ENCODE measurements at regions not wholly inside any gene's neighbourhood (a gene's known extent, or its start where the extent isn't known, plus 50 kb on each side); places are given as distances from the start of the nearest gene placed in this dataset.

DNA sequence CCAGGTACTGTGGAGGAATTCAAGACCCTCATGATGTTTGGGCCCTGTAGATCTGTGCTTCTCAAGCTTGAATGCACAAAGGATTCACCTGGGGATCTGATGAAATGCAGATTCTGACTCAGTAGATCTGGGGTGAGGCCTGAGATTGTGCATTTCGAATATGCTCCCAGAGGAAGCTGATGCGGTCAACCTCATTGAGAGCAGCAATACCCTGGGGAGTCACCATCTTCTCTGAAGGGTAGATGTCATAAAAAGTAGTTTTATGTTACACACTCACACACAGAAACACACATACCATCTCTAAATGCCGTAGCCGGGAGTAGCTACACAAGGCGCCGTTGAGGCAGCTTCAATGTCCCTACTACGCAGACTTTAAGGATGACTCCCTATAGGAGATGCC, 55.8 kb upstream of the CPEB4 start:
- TF ChIP-seq, protein P1, sequence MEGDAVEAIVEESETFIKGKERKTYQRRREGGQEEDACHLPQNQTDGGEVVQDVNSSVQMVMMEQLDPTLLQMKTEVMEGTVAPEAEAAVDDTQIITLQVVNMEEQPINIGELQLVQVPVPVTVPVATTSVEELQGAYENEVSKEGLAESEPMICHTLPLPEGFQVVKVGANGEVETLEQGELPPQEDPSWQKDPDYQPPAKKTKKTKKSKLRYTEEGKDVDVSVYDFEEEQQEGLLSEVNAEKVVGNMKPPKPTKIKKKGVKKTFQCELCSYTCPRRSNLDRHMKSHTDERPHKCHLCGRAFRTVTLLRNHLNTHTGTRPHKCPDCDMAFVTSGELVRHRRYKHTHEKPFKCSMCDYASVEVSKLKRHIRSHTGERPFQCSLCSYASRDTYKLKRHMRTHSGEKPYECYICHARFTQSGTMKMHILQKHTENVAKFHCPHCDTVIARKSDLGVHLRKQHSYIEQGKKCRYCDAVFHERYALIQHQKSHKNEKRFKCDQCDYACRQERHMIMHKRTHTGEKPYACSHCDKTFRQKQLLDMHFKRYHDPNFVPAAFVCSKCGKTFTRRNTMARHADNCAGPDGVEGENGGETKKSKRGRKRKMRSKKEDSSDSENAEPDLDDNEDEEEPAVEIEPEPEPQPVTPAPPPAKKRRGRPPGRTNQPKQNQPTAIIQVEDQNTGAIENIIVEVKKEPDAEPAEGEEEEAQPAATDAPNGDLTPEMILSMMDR (IDR thresholded peaks at IDR 0.05; ENCODE audit: low read depth, low read length): no peak
- in situ Hi-C loops (cut with HindIII; ENCODE audit: low sequenced_read_pairs): no loop called here
- H3K4me3 ChIP-seq (ENCODE audit: low read depth, low read length): no peak overlapping the region
- no peak for DNase-seq (ENCODE audit: low read depth, low spot score)

- no peak for DNase-seq (ENCODE audit: low read depth, low spot score)
- TF ChIP-seq, protein P1 (IDR thresholded peaks at IDR 0.05; ENCODE audit: low read depth, low read length): no peak
- no peak overlapping the region for H3K4me3 ChIP-seq (ENCODE audit: low read depth, low read length)
- in situ Hi-C loops (cut with HindIII; ENCODE audit: low sequenced_read_pairs): no loop called here
These were observed 54.8 kb upstream of the CPEB4 start for GRCh38 chr5:173833196-173833985.

- no peak overlapping the region for H3K4me3 ChIP-seq (ENCODE audit: low read depth, low read length)
- TF ChIP-seq, protein P1 (IDR thresholded peaks at IDR 0.05; ENCODE audit: low read depth, low read length): no peak
- in situ Hi-C loops (cut with HindIII; ENCODE audit: low sequenced_read_pairs): no loop called here
- no peak for DNase-seq (ENCODE audit: low read depth, low spot score)
These were observed 53.9 kb upstream of the CPEB4 start for GRCh38 chr5:173834071-173834771.

- H3K4me3 ChIP-seq (ENCODE audit: low read depth, low read length): no peak overlapping the region
- TF ChIP-seq, protein P1 (IDR thresholded peaks at IDR 0.05; ENCODE audit: low read depth, low read length): no peak
- DNase-seq (ENCODE audit: low read depth, low spot score): no peak
- in situ Hi-C loops (cut with HindIII; ENCODE audit: low sequenced_read_pairs): no loop called here
These were observed 53.0 kb upstream of the CPEB4 start for GRCh38 chr5:173835131-173835530.

DNA sequence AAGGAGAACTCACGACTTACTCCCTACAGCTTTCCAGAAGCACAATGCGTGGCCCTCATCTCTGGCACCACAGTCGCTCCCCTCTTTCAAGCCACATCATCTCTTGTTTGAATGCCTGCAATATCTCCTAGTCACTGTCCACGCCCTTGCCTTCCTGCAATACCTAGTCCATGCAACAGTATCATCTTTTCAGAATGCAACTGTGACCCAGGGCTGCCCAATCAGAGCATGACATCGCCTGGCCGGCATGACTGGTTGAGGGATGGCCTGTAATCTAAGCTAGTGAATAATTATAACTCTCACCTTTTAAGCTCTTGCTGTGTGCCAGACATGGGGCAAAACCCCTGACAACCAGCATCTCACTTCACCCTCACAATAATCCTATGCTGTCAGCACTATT, 52.5 kb upstream of the CPEB4 start:
- no peak for DNase-seq (ENCODE audit: low read depth, low spot score)
- TF ChIP-seq, protein P1 (IDR thresholded peaks at IDR 0.05; ENCODE audit: low read depth, low read length): no peak
- no peak overlapping the region for H3K4me3 ChIP-seq (ENCODE audit: low read depth, low read length)
- in situ Hi-C loops (cut with HindIII; ENCODE audit: low sequenced_read_pairs): no loop called here

DNA sequence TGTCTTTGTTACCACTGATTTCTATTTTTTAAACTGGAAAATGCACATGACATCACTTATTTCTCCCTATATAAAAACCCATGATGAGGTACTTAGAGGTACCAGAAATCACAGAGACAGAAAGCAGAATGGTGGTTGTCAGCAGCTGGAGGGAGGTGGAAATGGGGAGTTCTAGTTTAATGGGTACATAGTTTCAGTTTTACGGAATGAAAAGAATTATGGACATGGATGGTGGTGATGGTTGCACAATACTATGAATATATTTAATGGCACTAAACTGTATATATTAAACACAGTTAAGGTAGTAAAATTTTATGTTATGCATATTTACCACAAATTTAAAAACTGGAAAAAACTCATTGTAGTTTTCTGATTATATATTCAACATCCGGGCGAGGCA, 50.5 kb upstream of the CPEB4 start:
- DNase-seq (ENCODE audit: low read depth, low spot score): no peak
- in situ Hi-C loops (cut with HindIII; ENCODE audit: low sequenced_read_pairs): no loop called here
- TF ChIP-seq, protein P1 (IDR thresholded peaks at IDR 0.05; ENCODE audit: low read depth, low read length): no peak
- H3K4me3 ChIP-seq (ENCODE audit: low read depth, low read length): no peak overlapping the region

Data from astrocyte of the spinal cord (primary cell).